H1 (cell line): ENCODE measurements at regions not wholly inside any gene's neighbourhood (a gene's known extent, or its start where the extent isn't known, plus 50 kb on each side); places are given as distances from the start of the nearest gene placed in this dataset.

Source experiments
- CTCF ChIP-seq, 3 experiments: IDR thresholded peaks; 1 replicate in 2 of 3; 2 replicates in 1 of 3; pipeline versions ENCODE4 v1.5.1 to v1.6.1; 2011; ENCODE audit warnings: low read length in 3 of 3, mild to moderate bottlenecking in 3 of 3, inconsistent platforms in 2 of 3, low read depth in 1 of 3, moderate library complexity in 1 of 3; ENCODE audit not compliant: insufficient read depth in 1 of 3; ENCODE audit errors: control extremely low read depth in 1 of 3
- HDAC2 ChIP-seq, 2 experiments: fragments of 300-600 bp in 1 of 2; sonication (generic) in 1 of 2; IDR thresholded peaks; 2 replicates each; pipeline ENCODE4 v1.6.1; 2011 to 2012; ENCODE audit warnings: low read depth in 2 of 2, low read length in 2 of 2, mild to moderate bottlenecking in 2 of 2, moderate library complexity in 2 of 2, borderline replicate concordance in 1 of 2, inconsistent platforms in 1 of 2
- POLR2AphosphoS5 ChIP-seq: IDR thresholded peaks from 2 replicates; pipeline ENCODE4 v1.6.1; 2011; ENCODE audit warnings: low read depth, low read length

GRCh38 chr6:30798494-30798893 is 54.1 kb upstream of the IER3 start:
- TF ChIP-seq HDAC2 (IDR thresholded peaks at IDR 0.05; ENCODE audit: borderline replicate concordance in 1 of 2, low read depth in 2 of 2, low read length in 2 of 2), result no peak
- TF ChIP-seq POLR2AphosphoS5, result no peak
- TF ChIP-seq CTCF (IDR thresholded peaks at IDR 0.05; ENCODE audit: control extremely low read depth in 1 of 3, insufficient read depth in 1 of 3, low read depth in 1 of 3, low read length in 3 of 3), result no peak
